ENCODE measurements at regions not wholly inside any gene's neighbourhood (a gene's known extent, or its start where the extent isn't known, plus 50 kb on each side); places are given as distances from the start of the nearest gene placed in this dataset.

- TF ChIP-seq EZH2 (IDR thresholded peaks at IDR 0.05) (no peak), EZH2phosphoT487 (IDR thresholded peaks at IDR 0.05) (no peak)
Measured at GRCh38 chr6:142009647-142010046, 123.1 kb upstream of the GJE1 start.
